Thymus (tissue), 11 donors: ENCODE measurements at regions not wholly inside any gene's neighbourhood (a gene's known extent, or its start where the extent isn't known, plus 50 kb on each side); places are given as distances from the start of the nearest gene placed in this dataset.

ENCODE experiments used
- DNase-seq, 9 donors: peaks; one replicate each; pipeline ENCODE4 v3.0.0-alpha.2; 2013; ENCODE audit warnings: low spot score in 9 of 9, low read depth in 6 of 9, missing footprints in 1 of 9
- H3K27ac ChIP-seq, 2 donors: one replicate each; pipeline ENCODE4 v1.5.1; 2013; ENCODE audit warnings: control low read depth in 1 of 2, low read depth in 1 of 2, low read length in 1 of 2, mild to moderate bottlenecking in 1 of 2, moderate library complexity in 1 of 2
- H3K27me3 ChIP-seq, 2 donors: one replicate each; pipeline ENCODE4 v1.5.1; 2013; ENCODE audit warnings: low read length in 1 of 2; ENCODE audit not compliant: control insufficient read depth in 2 of 2, insufficient read depth in 1 of 2
- H3K36me3 ChIP-seq, 2 donors: one replicate each; pipeline ENCODE4 v1.5.1; 2013; ENCODE audit warnings: low read length in 1 of 2, mild to moderate bottlenecking in 1 of 2, moderate library complexity in 1 of 2; ENCODE audit not compliant: control insufficient read depth in 2 of 2, insufficient read depth in 2 of 2
- H3K4me1 ChIP-seq, 2 donors: one replicate each; pipeline ENCODE4 v1.5.1; 2013; ENCODE audit warnings: low read length in 2 of 2; ENCODE audit not compliant: control insufficient read depth in 2 of 2, insufficient read depth in 2 of 2
- H3K4me3 ChIP-seq, 2 donors: one replicate each; pipeline ENCODE4 v1.5.1; 2013; ENCODE audit warnings: low read length in 2 of 2, control low read depth in 1 of 2, mild to moderate bottlenecking in 1 of 2
- H3K9me3 ChIP-seq, 2 donors: one replicate each; pipeline ENCODE4 v1.5.1; 2013; ENCODE audit warnings: low read length in 1 of 2, mild to moderate bottlenecking in 1 of 2; ENCODE audit not compliant: control insufficient read depth in 2 of 2, insufficient read depth in 1 of 2
- WGBS: extraction: QIAGEN DNeasy Blood & Tissue Kit; methylation state at CpG from one replicate; pipeline ENCODE4 v1.1.7; 2013; 5-methylcytosine and 5-hydroxymethylcytosine counted together
- donor health status: healthy.

GRCh38 chr2:84214455-84214854 lies 244.6 kb downstream of the SUCLG1 start:
- Histone ChIP-seq H3K4me1 (no peaks in the 10 kb centered on the region), H3K27ac (no peak overlapping the region), H3K36me3 (no peaks in the 10 kb centered on the region), H3K4me3 (no peak overlapping the region), H3K9me3 (no peaks in the 10 kb centered on the region), H3K27me3 (no peaks in the 10 kb centered on the region)
- 78% methylated on average over 3 of the region's 3 CpGs for WGBS
- DNase-seq: no peak

GRCh38 chr2:84212611-84213314 lies 246.3 kb downstream of the SUCLG1 start:
- Histone ChIP-seq H3K9me3 (no peaks in the 10 kb centered on the region), H3K27ac (no peak overlapping the region), H3K4me1 (no peaks in the 10 kb centered on the region), H3K36me3 (no peaks in the 10 kb centered on the region), H3K27me3 (no peaks in the 10 kb centered on the region), H3K4me3 (no peak overlapping the region)
- 91% methylated on average over 5 of the region's 5 CpGs for WGBS
- no peak for DNase-seq

- Histone ChIP-seq H3K27ac (no peak overlapping the region), H3K4me3 (no peak overlapping the region), H3K9me3 (no peaks in the 10 kb centered on the region), H3K36me3 (no peaks in the 10 kb centered on the region), H3K4me1 (no peaks in the 10 kb centered on the region), H3K27me3 (no peaks in the 10 kb centered on the region)
- WGBS: 85% methylated on average over 7 of the region's 7 CpGs
- no peak for DNase-seq
Observed at GRCh38 chr2:84209941-84210340, 249.1 kb downstream of the SUCLG1 start.

- Histone ChIP-seq H3K4me3 (no peak overlapping the region), H3K9me3 (no peaks in the 10 kb centered on the region), H3K36me3 (no peaks in the 10 kb centered on the region), H3K27me3 (no peaks in the 10 kb centered on the region), H3K4me1 (no peaks in the 10 kb centered on the region), H3K27ac (no peak overlapping the region)
- no peak for DNase-seq
- WGBS: 91% methylated on average over 3 of the region's 3 CpGs
Observed at GRCh38 chr2:84204995-84205394, 254.1 kb downstream of the SUCLG1 start.

GRCh38 chr2:84202166-84202565 lies 256.9 kb downstream of the SUCLG1 start:
- DNase-seq: no peak
- H3K36me3 ChIP-seq: no peaks in the 10 kb centered on the region
- H3K27me3 ChIP-seq: no peaks in the 10 kb centered on the region
- WGBS: 91% methylated on average over 4 of the region's 4 CpGs
- H3K27ac ChIP-seq: no peak overlapping the region
- no peaks in the 10 kb centered on the region for H3K4me1 ChIP-seq
- no peak overlapping the region for H3K4me3 ChIP-seq
- no peaks in the 10 kb centered on the region for H3K9me3 ChIP-seq

GRCh38 chr2:84201158-84201557 lies 257.9 kb downstream of the SUCLG1 start:
- Histone ChIP-seq H3K36me3 (no peaks in the 10 kb centered on the region), H3K9me3 (no peaks in the 10 kb centered on the region), H3K27me3 (no peaks in the 10 kb centered on the region), H3K4me1 (no peaks in the 10 kb centered on the region), H3K27ac (no peak overlapping the region), H3K4me3 (no peak overlapping the region)
- no peak for DNase-seq
- 40% methylated on average over 5 of the region's 5 CpGs for WGBS

GRCh38 chr2:84197901-84198300 lies 261.2 kb downstream of the SUCLG1 start:
- WGBS: 98% methylated on average over 1 of the region's 1 CpG

GRCh38 chr2:84194949-84195644 lies 264.0 kb downstream of the SUCLG1 start:
- DNase-seq: no peak
- no peaks in the 10 kb centered on the region for H3K4me1 ChIP-seq
- WGBS: 87% methylated on average over 3 of the region's 3 CpGs
- H3K36me3 ChIP-seq: no peaks in the 10 kb centered on the region
- H3K27me3 ChIP-seq: no peaks in the 10 kb centered on the region
- no peak overlapping the region for H3K27ac ChIP-seq
- H3K9me3 ChIP-seq: no peaks in the 10 kb centered on the region
- H3K4me3 ChIP-seq: no peak overlapping the region

More at GRCh38 chr2:84197901-84198300, 261.2 kb downstream of the SUCLG1 start:
- H3K27me3 ChIP-seq: no peaks in the 10 kb centered on the region
- H3K27ac ChIP-seq: no peak overlapping the region
- H3K9me3 ChIP-seq: no peaks in the 10 kb centered on the region
- H3K36me3 ChIP-seq: no peaks in the 10 kb centered on the region
- no peak for DNase-seq
- H3K4me1 ChIP-seq: no peaks in the 10 kb centered on the region
- no peak overlapping the region for H3K4me3 ChIP-seq

- no peaks in the 10 kb centered on the region for H3K27me3 ChIP-seq
- DNase-seq: no peak
- WGBS: 96% methylated on average over 2 of the region's 2 CpGs
- H3K9me3 ChIP-seq: no peaks in the 10 kb centered on the region
- H3K4me3 ChIP-seq: no peak overlapping the region
- no peaks in the 10 kb centered on the region for H3K4me1 ChIP-seq
- H3K36me3 ChIP-seq: no peaks in the 10 kb centered on the region
- no peak overlapping the region for H3K27ac ChIP-seq
Observed at GRCh38 chr2:84194181-84194580, 264.9 kb downstream of the SUCLG1 start.
